ENCODE measurements at regions not wholly inside any gene's neighbourhood (a gene's known extent, or its start where the extent isn't known, plus 50 kb on each side); places are given as distances from the start of the nearest gene placed in this dataset.

GRCh38 chr9:6123416-6123815, 92.2 kb upstream of the IL33 start:
- ChIA-PET POLR2A (no interaction called here), CTCF (interaction anchor here (1.2 to 1.9 kb wide), 2 partner anchors 68 to 182 kb away, joined by 4 read pairs; no protein-coding TSS in a partner anchor)
- no peaks in the 10 kb centered on the region for H3K9me3 ChIP-seq (ENCODE audit: control insufficient read depth, insufficient read depth, low read depth, low read length)

More at GRCh38 chr9:6123416-6123815, 92.2 kb upstream of the IL33 start:
- TF ChIP-seq ZNF645 (tag by site-specific recombination; IDR thresholded peaks at IDR 0.05) (no peak), ZNF488 (tag by site-specific recombination; IDR thresholded peaks at IDR 0.05) (no peak), ZBTB8A (tag by site-specific recombination; IDR thresholded peaks at IDR 0.05) (no peak), CTCF (tag by site-specific recombination; IDR thresholded peaks at IDR 0.05) (no peak), ZNF114 (tag by site-specific recombination; IDR thresholded peaks at IDR 0.05) (no peak), ZNF24 (tag by site-specific recombination; IDR thresholded peaks at IDR 0.05) (no peak), ZNF610 (tag by site-specific recombination; IDR thresholded peaks at IDR 0.05; ENCODE audit: borderline replicate concordance) (no peak), OVOL3 (tag by site-specific recombination; IDR thresholded peaks at IDR 0.05) (no peak), ZNF221 (tag by site-specific recombination; IDR thresholded peaks at IDR 0.05; ENCODE audit: borderline replicate concordance) (no peak), ZNF366 (tag by site-specific recombination; conservative IDR thresholded peaks at IDR 0.05) (no peak), TSHZ1 (tag by site-specific recombination; IDR thresholded peaks at IDR 0.05; ENCODE audit: borderline replicate concordance) (no peak), ZNF23 (tag by site-specific recombination; IDR thresholded peaks at IDR 0.05; ENCODE audit: borderline replicate concordance) (no peak), ZNF202 (tag by site-specific recombination; IDR thresholded peaks at IDR 0.05; ENCODE audit: borderline replicate concordance) (no peak), ZNF677 (tag by site-specific recombination; IDR thresholded peaks at IDR 0.05) (no peak), ZNF704 (tag by site-specific recombination; IDR thresholded peaks at IDR 0.05) (no peak), ZNF707 (tag by site-specific recombination; IDR thresholded peaks at IDR 0.05) (no peak), ZBTB11 (tag by site-specific recombination; conservative IDR thresholded peaks at IDR 0.05; ENCODE audit: low read depth) (no peak), ZNF2 (tag by site-specific recombination; IDR thresholded peaks at IDR 0.05) (no peak), SP7 (tag by site-specific recombination; IDR thresholded peaks at IDR 0.05) (no peak)
- no peaks in the 10 kb centered on the region for H3K4me1 ChIP-seq (ENCODE audit: control insufficient read depth, insufficient read depth, low read length)
- no peak overlapping the region for H3K27ac ChIP-seq (ENCODE audit: extremely low read depth, low read depth, low read length)
- H3K4me3 ChIP-seq (ENCODE audit: low read depth, low read length) = no peak overlapping the region
- no peaks in the 10 kb centered on the region for H3K36me3 ChIP-seq (ENCODE audit: control insufficient read depth in 2 of 2, insufficient read depth in 1 of 2, low read length in 2 of 2)
